CD4-positive, alpha-beta T cell treated with Interleukin-17A for 4 hours (primary cell): ENCODE measurements at regions not wholly inside any gene's neighbourhood (a gene's known extent, or its start where the extent isn't known, plus 50 kb on each side); places are given as distances from the start of the nearest gene placed in this dataset.
"Not testable (repeated sequence)": the region's sequence is repeated elsewhere in the genome, so short reads cannot be mapped to it uniquely, and the experiment has no call there.

ENCODE experiments used
- DNase-seq: peaks from one replicate; pipeline ENCODE4 v3.0.0-alpha.2; 2020; ENCODE audit warnings: mixed read lengths

- no peak for DNase-seq
Measured at GRCh38 chr7:119643558-119643957, 629.4 kb upstream of the KCND2 start.

GRCh38 chr7:119647286-119647685 lies 625.7 kb upstream of the KCND2 start:
- no peak for DNase-seq

- DNase-seq: not testable (repeated sequence)
Measured at GRCh38 chr7:119648752-119649151, 624.2 kb upstream of the KCND2 start.

GRCh38 chr7:119660080-119660479 lies 612.9 kb upstream of the KCND2 start:
- no peak for DNase-seq

GRCh38 chr7:119664601-119665000 lies 608.4 kb upstream of the KCND2 start:
- DNase-seq: no peak

- DNase-seq: no peak
Measured at GRCh38 chr7:119665796-119666195, 607.2 kb upstream of the KCND2 start.

- no peak for DNase-seq
Measured at GRCh38 chr7:119681336-119681735, 591.6 kb upstream of the KCND2 start.

GRCh38 chr7:119684763-119685162 lies 588.2 kb upstream of the KCND2 start:
- DNase-seq: no peak

GRCh38 chr7:119685906-119686305 lies 587.1 kb upstream of the KCND2 start:
- no peak for DNase-seq

- no peak for DNase-seq
Measured at GRCh38 chr7:119688831-119689230, 584.1 kb upstream of the KCND2 start.

GRCh38 chr7:119692541-119692940 lies 580.4 kb upstream of the KCND2 start:
- DNase-seq: no peak

- no peak for DNase-seq
Measured at GRCh38 chr7:119694506-119694905, 578.5 kb upstream of the KCND2 start.

- DNase-seq: no peak
Measured at GRCh38 chr7:119696336-119696735, 576.6 kb upstream of the KCND2 start.

- no peak for DNase-seq
Measured at GRCh38 chr7:119703895-119704294, 569.1 kb upstream of the KCND2 start.

- no peak for DNase-seq
Measured at GRCh38 chr7:119706608-119707007, 566.4 kb upstream of the KCND2 start.

- no peak for DNase-seq
Measured at GRCh38 chr7:119708891-119709290, 564.1 kb upstream of the KCND2 start.

GRCh38 chr7:119711104-119711503 lies 561.9 kb upstream of the KCND2 start:
- DNase-seq: no peak

GRCh38 chr7:119712886-119713462 lies 560.0 kb upstream of the KCND2 start:
- no peak for DNase-seq

GRCh38 chr7:119713606-119714005 lies 559.4 kb upstream of the KCND2 start:
- no peak for DNase-seq

GRCh38 chr7:119720541-119720940 lies 552.4 kb upstream of the KCND2 start:
- no peak for DNase-seq

GRCh38 chr7:119724041-119724792 lies 548.8 kb upstream of the KCND2 start:
- no peak for DNase-seq

GRCh38 chr7:119733127-119733879 lies 539.7 kb upstream of the KCND2 start:
- no peak for DNase-seq

GRCh38 chr7:119737390-119737789 lies 535.6 kb upstream of the KCND2 start:
- no peak for DNase-seq

- DNase-seq: not testable (repeated sequence)
Measured at GRCh38 chr7:119745280-119745679, 527.7 kb upstream of the KCND2 start.
